CD14-positive monocyte (primary cell): ENCODE measurements at regions not wholly inside any gene's neighbourhood (a gene's known extent, or its start where the extent isn't known, plus 50 kb on each side); places are given as distances from the start of the nearest gene placed in this dataset.

ENCODE experiments used
- DNase-seq, 3 donors: peaks; one replicate each; pipeline ENCODE4 v3.0.0-alpha.2; 2011 to 2022
- H2AFZ ChIP-seq: 2 replicates; pipeline ENCODE4 v1.6.0; 2012; ENCODE audit warnings: mild to moderate bottlenecking, low read depth, low read length, inconsistent platforms; ENCODE audit not compliant: insufficient read depth, poor library complexity, severe bottlenecking
- H3K27ac ChIP-seq, 2 donors: 1 replicate in 1 of 2; 2 replicates in 1 of 2; pipeline ENCODE4 v1.5.1; 2012 to 2013; ENCODE audit warnings: low read length in 2 of 2, control low read depth in 1 of 2, inconsistent platforms in 1 of 2, low read depth in 1 of 2, mild to moderate bottlenecking in 1 of 2
- H3K27me3 ChIP-seq, 2 donors: one replicate each; pipeline versions ENCODE4 v1.6.0 to v1.6.1; 2011 to 2013; ENCODE audit warnings: low read length in 2 of 2; ENCODE audit not compliant: control insufficient read depth in 2 of 2, insufficient read depth in 2 of 2
- H3K36me3 ChIP-seq, 2 donors: replicated peaks in 1 of 2; 1 replicate in 1 of 2; 2 replicates in 1 of 2; pipeline versions ENCODE4 v1.5.1 to v1.6.1; 2012 to 2013; ENCODE audit warnings: low read length in 2 of 2, control low read depth in 1 of 2, inconsistent platforms in 1 of 2, mild to moderate bottlenecking in 1 of 2; ENCODE audit not compliant: insufficient read depth in 2 of 2, control insufficient read depth in 1 of 2
- H3K4me1 ChIP-seq, 2 donors: 1 replicate in 1 of 2; 2 replicates in 1 of 2; pipeline versions ENCODE4 v1.5.1 to v1.6.1; 2012 to 2013; ENCODE audit warnings: low read length in 2 of 2, control low read depth in 1 of 2, inconsistent platforms in 1 of 2, mild to moderate bottlenecking in 1 of 2, moderate library complexity in 1 of 2; ENCODE audit not compliant: insufficient read depth in 2 of 2, control insufficient read depth in 1 of 2
- H3K4me2 ChIP-seq: replicated peaks from 2 replicates; pipeline ENCODE3; 2012; ENCODE audit warnings: low read length, moderate library complexity, mild to moderate bottlenecking; ENCODE audit not compliant: poor library complexity, severe bottlenecking; ENCODE audit errors: extremely low read depth
- H3K4me3 ChIP-seq, 3 experiments: fragments of 200-600 bp in 1 of 3; sonication (generic) in 1 of 3; replicated peaks in 1 of 3; 1 replicate in 2 of 3; 2 replicates in 1 of 3; pipeline ENCODE4 v1.5.1; 2011 to 2013; ENCODE audit warnings: low read length in 3 of 3, mild to moderate bottlenecking in 3 of 3, control low read depth in 2 of 3, low read depth in 2 of 3, inconsistent platforms in 1 of 3, moderate library complexity in 1 of 3
- H3K79me2 ChIP-seq: 2 replicates; pipeline ENCODE4 v1.6.0; 2012; ENCODE audit warnings: mild to moderate bottlenecking, control low read depth, inconsistent platforms, low read length, moderate library complexity; ENCODE audit not compliant: insufficient read depth
- H3K9ac ChIP-seq: 2 replicates; pipeline ENCODE4 v1.6.0; 2017; ENCODE audit warnings: low read length, mild to moderate bottlenecking; ENCODE audit not compliant: insufficient read depth, poor library complexity, severe bottlenecking
- H3K9me3 ChIP-seq, 2 donors: replicated peaks in 1 of 2; 1 replicate in 1 of 2; 2 replicates in 1 of 2; pipeline versions ENCODE4 v1.5.1 to v1.6.1; 2012 to 2013; ENCODE audit warnings: low read length in 2 of 2, control low read depth in 1 of 2; ENCODE audit not compliant: control insufficient read depth in 1 of 2, insufficient read depth in 1 of 2
- H4K20me1 ChIP-seq: 2 replicates; pipeline ENCODE4 v1.6.0; 2012; ENCODE audit warnings: mild to moderate bottlenecking, low read length, control low read depth, moderate library complexity; ENCODE audit not compliant: insufficient read depth
- H3K27ac Mint-ChIP-seq, 7 donors: one replicate each; pipeline ENCODE4 v1.8.0; 2020; ENCODE audit warnings: mild to moderate bottlenecking in 7 of 7, mixed read lengths in 7 of 7, moderate library complexity in 6 of 7, inconsistent platforms in 2 of 7
- H3K27me3 Mint-ChIP-seq, 3 donors: one replicate each; pipeline ENCODE4 v1.8.0; 2021 to 2022; ENCODE audit warnings: low read depth in 3 of 3, mild to moderate bottlenecking in 3 of 3, mixed read lengths in 3 of 3, moderate library complexity in 3 of 3, inconsistent platforms in 1 of 3
- H3K36me3 Mint-ChIP-seq, 2 donors: one replicate each; pipeline ENCODE4 v1.8.0; 2020; ENCODE audit warnings: mixed read lengths in 2 of 2, inconsistent platforms in 1 of 2, mild to moderate bottlenecking in 1 of 2
- H3K4me1 Mint-ChIP-seq: one replicate; pipeline ENCODE4 v1.8.0; 2020; ENCODE audit warnings: mild to moderate bottlenecking, mixed read lengths
- H3K4me3 Mint-ChIP-seq, 2 donors: one replicate each; pipeline ENCODE4 v1.8.0; 2020; ENCODE audit warnings: mild to moderate bottlenecking in 2 of 2, mixed read lengths in 2 of 2, moderate library complexity in 1 of 2
- H3K9me3 Mint-ChIP-seq, 7 donors: one replicate each; pipeline ENCODE4 v1.8.0; 2020 to 2022; ENCODE audit warnings: mixed read lengths in 7 of 7, mild to moderate bottlenecking in 6 of 7, moderate library complexity in 6 of 7, inconsistent platforms in 2 of 7
- CTCF ChIP-seq: fragments of 200-600 bp; IDR thresholded peaks from one replicate; pipeline ENCODE4 v1.8.0; 2022; ENCODE audit warnings: antibody characterized with exemption, mild to moderate bottlenecking
- WGBS: methylation state at CpG from one replicate; pipeline ENCODE4 v1.1.5; 2013; ENCODE audit warnings: missing lambda C conversion rate; ENCODE audit not compliant: insufficient coverage; 5-methylcytosine and 5-hydroxymethylcytosine counted together
- intact Hi-C, 2 donors: fragments of 100-400 bp; cut with micrococcal nuclease; formaldehyde crosslinking; loops; one replicate each; pipeline versions ENCODE4 v1.15.0 to v1.15.1; 2023

GRCh38 chr14:97782871-97783414, 985.8 kb downstream of the VRK1 start:
- Mint-ChIP-seq H3K9me3 (peaks cover 0 to 2% (median 0%) of the 10 kb centered on the region in 7 donors), H3K4me3 (no peak overlapping the region), H3K4me1 (no peaks in the 10 kb centered on the region), H3K36me3 (no peaks in the 10 kb centered on the region), H3K27me3 (peaks cover 0 to 2% (median 0%) of the 10 kb centered on the region in 3 donors), H3K27ac (no peak overlapping the region)
- Histone ChIP-seq H3K4me3 (no peak overlapping the region), H4K20me1 (no peaks in the 10 kb centered on the region), H3K79me2 (no peaks in the 10 kb centered on the region), H3K27ac (no peak overlapping the region), H3K9me3 (peaks cover 0 to 3% of the 10 kb centered on the region in 2 donors), H3K4me1 (no peaks in the 10 kb centered on the region), H3K27me3 (no peaks in the 10 kb centered on the region), H2AFZ (no peak overlapping the region), H3K36me3 (no peaks in the 10 kb centered on the region), H3K4me2 (no peak overlapping the region), H3K9ac (no peak overlapping the region)
- DNase-seq: no peak
- intact Hi-C loops: no loop called here
- no peak for TF ChIP-seq CTCF
- WGBS: 90% methylated on average over 7 of the region's 8 CpGs

GRCh38 chr14:97785495-97785894, 988.3 kb downstream of the VRK1 start:
- Histone ChIP-seq H2AFZ (no peak overlapping the region), H3K4me3 (no peak overlapping the region), H4K20me1 (no peaks in the 10 kb centered on the region), H3K27me3 (no peaks in the 10 kb centered on the region), H3K79me2 (no peaks in the 10 kb centered on the region), H3K4me1 (no peaks in the 10 kb centered on the region), H3K27ac (no peak overlapping the region), H3K36me3 (no peaks in the 10 kb centered on the region), H3K4me2 (no peak overlapping the region), H3K9me3 (peaks cover 0 to 3% of the 10 kb centered on the region in 2 donors), H3K9ac (no peak overlapping the region)
- H3K4me1 Mint-ChIP-seq: no peaks in the 10 kb centered on the region
- intact Hi-C loops: no loop called here
- no peaks in the 10 kb centered on the region for H3K36me3 Mint-ChIP-seq
- peaks cover 0 to 2% (median 0%) of the 10 kb centered on the region in 3 donors for H3K27me3 Mint-ChIP-seq
- TF ChIP-seq CTCF: no peak
- H3K27ac Mint-ChIP-seq: no peak overlapping the region
- DNase-seq: no peak
- 80% methylated on average over 1 of the region's 1 CpG for WGBS
- H3K9me3 Mint-ChIP-seq: peaks cover 0 to 2% (median 0%) of the 10 kb centered on the region in 7 donors
- no peak overlapping the region for H3K4me3 Mint-ChIP-seq
